HEK293 (cell line): ENCODE measurements at regions not wholly inside any gene's neighbourhood (a gene's known extent, or its start where the extent isn't known, plus 50 kb on each side); places are given as distances from the start of the nearest gene placed in this dataset.

ENCODE experiments used
- CTCF ChIA-PET: fragments of 350-600 bp; formaldehyde crosslinking; extraction: SDS; loops from one replicate; lab custom pipeline; 2021; ENCODE audit warnings: antibody characterized with exemption; lab: Yijun Ruan, JAX
- POLR2A ChIA-PET: fragments of 300-600 bp; formaldehyde crosslinking; extraction: SDS; loops from one replicate; lab custom pipeline; 2020; ENCODE audit warnings: antibody characterized with exemption, inconsistent platforms; lab: Yijun Ruan, JAX
- H3K27ac ChIP-seq: fragments of 200-500 bp; sonication (Bioruptor generic); 2 replicates; pipeline ENCODE4 v1.5.1; 2014; ENCODE audit warnings: low read depth, low read length, control low read depth, inconsistent platforms; ENCODE audit errors: extremely low read depth
- H3K36me3 ChIP-seq, 2 experiments: fragments of 200-500 bp in 1 of 2; sonication (Bioruptor generic) in 1 of 2; 1 replicate in 1 of 2; 2 replicates in 1 of 2; pipeline ENCODE4 v1.5.1; 2014 to 2017; ENCODE audit warnings: inconsistent platforms in 2 of 2, low read length in 2 of 2; ENCODE audit not compliant: control insufficient read depth in 2 of 2, insufficient read depth in 1 of 2
- H3K4me1 ChIP-seq: fragments of 200-500 bp; sonication (Bioruptor generic); 2 replicates; pipeline ENCODE4 v1.5.1; 2014; ENCODE audit warnings: mild to moderate bottlenecking, low read length, inconsistent platforms; ENCODE audit not compliant: control insufficient read depth, insufficient read depth
- H3K4me3 ChIP-seq: 2 replicates; pipeline ENCODE4 v1.5.1; 2011; ENCODE audit warnings: low read depth, mild to moderate bottlenecking, control low read depth, low read length, moderate library complexity
- H3K9me3 ChIP-seq: fragments of 200-500 bp; sonication (Bioruptor generic); 2 replicates; pipeline ENCODE4 v1.5.1; 2014; ENCODE audit warnings: low read depth, low read length, inconsistent platforms; ENCODE audit not compliant: control insufficient read depth, insufficient read depth
- HOXD13 ChIP-seq: sonication (generic); formaldehyde crosslinking; IDR thresholded peaks from 2 replicates; pipeline ENCODE4 v1.8.0; 2022; ENCODE audit warnings: missing genetic modification reagents, borderline replicate concordance
- KLF16 ChIP-seq: fragments of 450-650 bp; formaldehyde crosslinking; IDR thresholded peaks from 2 replicates; pipeline ENCODE4 v1.5.1; 2017; ENCODE audit warnings: missing biosample characterization, missing genetic modification characterization
- KLF9 ChIP-seq: fragments of 450-650 bp; formaldehyde crosslinking; IDR thresholded peaks from 2 replicates; pipeline ENCODE4 v1.5.1; 2016; ENCODE audit warnings: missing biosample characterization, missing genetic modification characterization, low read depth
- PRDM1 ChIP-seq: fragments of 450-650 bp; formaldehyde crosslinking; IDR thresholded peaks from 2 replicates; pipeline ENCODE4; 2016; ENCODE audit warnings: missing biosample characterization, missing genetic modification characterization
- SALL2 ChIP-seq: fragments of 450-650 bp; formaldehyde crosslinking; IDR thresholded peaks from 2 replicates; pipeline ENCODE4 v1.5.0; 2017; ENCODE audit warnings: missing biosample characterization, mild to moderate bottlenecking, missing genetic modification characterization, borderline replicate concordance
- TRIM28 ChIP-seq: IDR thresholded peaks from 2 replicates; pipeline ENCODE4 v1.6.1; 2011; ENCODE audit warnings: low read length, control low read depth, borderline replicate concordance
- ZBTB8A ChIP-seq: fragments of 450-650 bp; formaldehyde crosslinking; IDR thresholded peaks from 2 replicates; pipeline ENCODE4 v1.5.1; 2016; ENCODE audit warnings: missing biosample characterization, missing genetic modification characterization
- ZNF10 ChIP-seq: fragments of 450-650 bp; formaldehyde crosslinking; IDR thresholded peaks from 2 replicates; pipeline ENCODE4 v1.5.1; 2017; ENCODE audit warnings: missing biosample characterization, missing genetic modification characterization
- ZNF112 ChIP-seq: fragments of 450-650 bp; formaldehyde crosslinking; IDR thresholded peaks from 2 replicates; pipeline ENCODE4 v1.5.0; 2017; ENCODE audit warnings: missing biosample characterization, missing genetic modification characterization
- ZNF146 ChIP-seq: fragments of 450-650 bp; formaldehyde crosslinking; IDR thresholded peaks from 2 replicates; pipeline ENCODE4 v1.5.1; 2016; ENCODE audit warnings: missing biosample characterization, missing genetic modification characterization
- ZNF169 ChIP-seq: fragments of 450-650 bp; formaldehyde crosslinking; IDR thresholded peaks from 2 replicates; pipeline ENCODE4 v1.5.1; 2016; ENCODE audit warnings: missing biosample characterization, missing genetic modification characterization
- ZNF248 ChIP-seq: fragments of 450-650 bp; formaldehyde crosslinking; IDR thresholded peaks from 2 replicates; pipeline ENCODE4 v1.5.1; 2017; ENCODE audit warnings: missing biosample characterization, missing genetic modification characterization
- ZNF266 ChIP-seq: fragments of 450-650 bp; formaldehyde crosslinking; IDR thresholded peaks from 2 replicates; pipeline ENCODE4 v1.5.1; 2016; ENCODE audit warnings: missing biosample characterization, missing genetic modification characterization, low read depth
- ZNF335 ChIP-seq: fragments of 450-650 bp; formaldehyde crosslinking; conservative IDR thresholded peaks from 2 replicates; pipeline ENCODE4 v1.5.1; 2016; ENCODE audit warnings: missing biosample characterization, missing genetic modification characterization
- ZNF529 ChIP-seq: fragments of 450-650 bp; formaldehyde crosslinking; IDR thresholded peaks from 2 replicates; pipeline ENCODE4 v1.5.1; 2017; ENCODE audit warnings: missing genetic modification characterization, missing biosample characterization; ENCODE audit not compliant: insufficient replicate concordance
- ZNF561 ChIP-seq: fragments of 450-650 bp; IDR thresholded peaks from 2 replicates; pipeline ENCODE4 v1.5.1; 2018; ENCODE audit warnings: missing biosample characterization, missing genetic modification characterization, borderline replicate concordance
- ZSCAN23 ChIP-seq: fragments of 450-650 bp; formaldehyde crosslinking; IDR thresholded peaks from 2 replicates; pipeline ENCODE4 v1.5.1; 2016; ENCODE audit warnings: missing biosample characterization, missing genetic modification characterization
- TF ChIP-seq, protein P1 (sequence below): IDR thresholded peaks from 2 replicates; pipeline ENCODE4 v1.6.1; 2011; ENCODE audit warnings: mild to moderate bottlenecking, low read depth, low read length, borderline replicate concordance
- TF ChIP-seq, protein P2 (sequence below): fragments of 450-650 bp; formaldehyde crosslinking; IDR thresholded peaks from 2 replicates; pipeline ENCODE4 v1.5.1; 2016; ENCODE audit warnings: missing biosample characterization, missing genetic modification characterization
- TF ChIP-seq, protein P3 (sequence below): fragments of 450-650 bp; formaldehyde crosslinking; IDR thresholded peaks from 2 replicates; pipeline ENCODE4 v1.5.1; 2016; ENCODE audit warnings: missing biosample characterization, missing genetic modification characterization
- TF ChIP-seq, protein P4 (sequence below): fragments of 450-650 bp; formaldehyde crosslinking; IDR thresholded peaks from 2 replicates; pipeline ENCODE4 v1.5.1; 2016; ENCODE audit warnings: missing biosample characterization, missing genetic modification characterization
- TF ChIP-seq, protein P5 (sequence below): fragments of 450-650 bp; formaldehyde crosslinking; IDR thresholded peaks from 2 replicates; pipeline ENCODE4 v1.5.1; 2017; ENCODE audit warnings: missing biosample characterization, missing genetic modification characterization
- TF ChIP-seq, protein P6 (sequence below): fragments of 450-650 bp; formaldehyde crosslinking; IDR thresholded peaks from 2 replicates; pipeline ENCODE4 v1.5.1; 2017; ENCODE audit warnings: missing biosample characterization, missing genetic modification characterization

DNA sequence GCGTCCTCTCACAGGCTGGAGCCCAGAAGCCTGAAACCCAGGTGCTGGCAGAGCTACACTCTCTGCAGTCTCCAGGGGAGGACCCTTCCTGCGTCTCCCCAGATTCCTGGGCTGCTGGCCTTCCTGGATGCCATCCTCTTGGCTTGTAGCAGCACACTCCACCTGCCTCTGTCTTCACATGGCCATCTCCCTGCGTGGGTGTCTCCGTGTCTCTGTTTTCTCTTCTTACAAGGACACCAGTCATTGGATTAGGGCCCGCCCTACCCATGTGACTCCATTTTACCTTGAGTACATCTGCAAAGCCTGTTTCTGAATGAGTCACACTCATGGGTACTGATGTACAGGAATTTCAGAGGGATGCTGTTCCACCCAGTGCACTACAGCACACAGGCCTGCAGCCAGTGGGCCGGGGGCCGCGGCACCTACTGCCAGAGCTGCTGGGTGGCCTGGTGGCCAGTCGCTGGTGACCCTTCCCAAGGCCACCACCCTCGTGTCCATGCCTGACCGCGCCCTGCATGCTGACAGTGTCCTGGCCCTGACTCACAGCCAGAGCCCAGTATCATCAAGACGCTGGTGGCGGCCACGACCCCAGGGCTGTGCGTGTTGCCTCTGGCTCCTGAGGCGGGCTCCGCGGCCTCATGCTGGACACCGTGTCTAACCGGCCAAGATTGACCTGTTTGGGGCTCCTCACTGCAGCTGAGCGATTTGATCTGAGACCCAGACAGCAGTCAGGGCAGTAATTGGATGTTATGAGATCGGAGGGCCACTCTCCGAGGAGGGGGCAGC lies 63.6 kb upstream of the NKX1-1 start:
- ChIA-PET POLR2A (no interaction called here), CTCF (interaction anchor here (0.6 kb wide), 1 partner anchor 152 kb away, joined by 4 read pairs; no protein-coding TSS in a partner anchor)
- TF ChIP-seq, protein P1, sequence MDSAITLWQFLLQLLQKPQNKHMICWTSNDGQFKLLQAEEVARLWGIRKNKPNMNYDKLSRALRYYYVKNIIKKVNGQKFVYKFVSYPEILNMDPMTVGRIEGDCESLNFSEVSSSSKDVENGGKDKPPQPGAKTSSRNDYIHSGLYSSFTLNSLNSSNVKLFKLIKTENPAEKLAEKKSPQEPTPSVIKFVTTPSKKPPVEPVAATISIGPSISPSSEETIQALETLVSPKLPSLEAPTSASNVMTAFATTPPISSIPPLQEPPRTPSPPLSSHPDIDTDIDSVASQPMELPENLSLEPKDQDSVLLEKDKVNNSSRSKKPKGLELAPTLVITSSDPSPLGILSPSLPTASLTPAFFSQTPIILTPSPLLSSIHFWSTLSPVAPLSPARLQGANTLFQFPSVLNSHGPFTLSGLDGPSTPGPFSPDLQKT: no peak
- no peak for TF ChIP-seq ZBTB8A
- TF ChIP-seq ZNF561 (tag by site-specific recombination): no peak
- TF ChIP-seq KLF9 (tag by site-specific recombination): no peak
- TF ChIP-seq PRDM1: no peak
- no peak for TF ChIP-seq TRIM28
- no peak for TF ChIP-seq SALL2 (tag by site-specific recombination)
- TF ChIP-seq, protein P2, sequence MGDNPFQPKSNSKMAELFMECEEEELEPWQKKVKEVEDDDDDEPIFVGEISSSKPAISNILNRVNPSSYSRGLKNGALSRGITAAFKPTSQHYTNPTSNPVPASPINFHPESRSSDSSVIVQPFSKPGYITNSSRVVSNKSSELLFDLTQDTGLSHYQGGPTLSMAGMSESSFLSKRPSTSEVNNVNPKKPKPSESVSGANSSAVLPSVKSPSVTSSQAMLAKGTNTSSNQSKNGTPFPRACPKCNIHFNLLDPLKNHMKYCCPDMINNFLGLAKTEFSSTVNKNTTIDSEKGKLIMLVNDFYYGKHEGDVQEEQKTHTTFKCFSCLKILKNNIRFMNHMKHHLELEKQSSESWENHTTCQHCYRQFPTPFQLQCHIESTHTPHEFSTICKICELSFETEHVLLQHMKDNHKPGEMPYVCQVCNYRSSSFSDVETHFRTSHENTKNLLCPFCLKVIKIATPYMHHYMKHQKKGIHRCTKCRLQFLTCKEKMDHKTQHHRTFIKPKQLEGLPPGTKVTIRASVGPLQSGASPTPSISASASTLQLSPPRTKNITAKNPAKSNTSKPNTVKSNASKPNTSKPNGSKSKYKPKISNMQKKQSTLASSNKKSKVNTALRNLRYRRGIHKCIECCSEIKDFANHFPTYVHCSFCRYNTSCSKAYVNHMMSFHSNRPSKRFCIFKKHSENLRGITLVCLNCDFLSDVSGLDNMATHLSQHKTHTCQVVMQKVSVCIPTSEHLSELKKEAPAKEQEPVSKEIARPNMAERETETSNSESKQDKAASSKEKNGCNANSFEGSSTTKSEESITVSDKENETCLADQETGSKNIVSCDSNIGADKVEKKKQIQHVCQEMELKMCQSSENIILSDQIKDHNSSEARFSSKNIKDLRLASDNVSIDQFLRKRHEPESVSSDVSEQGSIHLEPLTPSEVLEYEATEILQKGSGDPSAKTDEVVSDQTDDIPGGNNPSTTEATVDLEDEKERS (tag by site-specific recombination): no peak
- TF ChIP-seq, protein P3, sequence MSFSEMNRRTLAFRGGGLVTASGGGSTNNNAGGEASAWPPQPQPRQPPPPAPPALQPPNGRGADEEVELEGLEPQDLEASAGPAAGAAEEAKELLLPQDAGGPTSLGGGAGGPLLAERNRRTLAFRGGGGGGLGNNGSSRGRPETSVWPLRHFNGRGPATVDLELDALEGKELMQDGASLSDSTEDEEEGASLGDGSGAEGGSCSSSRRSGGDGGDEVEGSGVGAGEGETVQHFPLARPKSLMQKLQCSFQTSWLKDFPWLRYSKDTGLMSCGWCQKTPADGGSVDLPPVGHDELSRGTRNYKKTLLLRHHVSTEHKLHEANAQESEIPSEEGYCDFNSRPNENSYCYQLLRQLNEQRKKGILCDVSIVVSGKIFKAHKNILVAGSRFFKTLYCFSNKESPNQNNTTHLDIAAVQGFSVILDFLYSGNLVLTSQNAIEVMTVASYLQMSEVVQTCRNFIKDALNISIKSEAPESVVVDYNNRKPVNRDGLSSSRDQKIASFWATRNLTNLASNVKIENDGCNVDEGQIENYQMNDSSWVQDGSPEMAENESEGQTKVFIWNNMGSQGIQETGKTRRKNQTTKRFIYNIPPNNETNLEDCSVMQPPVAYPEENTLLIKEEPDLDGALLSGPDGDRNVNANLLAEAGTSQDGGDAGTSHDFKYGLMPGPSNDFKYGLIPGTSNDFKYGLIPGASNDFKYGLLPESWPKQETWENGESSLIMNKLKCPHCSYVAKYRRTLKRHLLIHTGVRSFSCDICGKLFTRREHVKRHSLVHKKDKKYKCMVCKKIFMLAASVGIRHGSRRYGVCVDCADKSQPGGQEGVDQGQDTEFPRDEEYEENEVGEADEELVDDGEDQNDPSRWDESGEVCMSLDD: no peak
- TF ChIP-seq ZSCAN23 (tag by site-specific recombination): no peak
- no peak for TF ChIP-seq ZNF146 (tag by site-specific recombination)
- TF ChIP-seq, protein P4, sequence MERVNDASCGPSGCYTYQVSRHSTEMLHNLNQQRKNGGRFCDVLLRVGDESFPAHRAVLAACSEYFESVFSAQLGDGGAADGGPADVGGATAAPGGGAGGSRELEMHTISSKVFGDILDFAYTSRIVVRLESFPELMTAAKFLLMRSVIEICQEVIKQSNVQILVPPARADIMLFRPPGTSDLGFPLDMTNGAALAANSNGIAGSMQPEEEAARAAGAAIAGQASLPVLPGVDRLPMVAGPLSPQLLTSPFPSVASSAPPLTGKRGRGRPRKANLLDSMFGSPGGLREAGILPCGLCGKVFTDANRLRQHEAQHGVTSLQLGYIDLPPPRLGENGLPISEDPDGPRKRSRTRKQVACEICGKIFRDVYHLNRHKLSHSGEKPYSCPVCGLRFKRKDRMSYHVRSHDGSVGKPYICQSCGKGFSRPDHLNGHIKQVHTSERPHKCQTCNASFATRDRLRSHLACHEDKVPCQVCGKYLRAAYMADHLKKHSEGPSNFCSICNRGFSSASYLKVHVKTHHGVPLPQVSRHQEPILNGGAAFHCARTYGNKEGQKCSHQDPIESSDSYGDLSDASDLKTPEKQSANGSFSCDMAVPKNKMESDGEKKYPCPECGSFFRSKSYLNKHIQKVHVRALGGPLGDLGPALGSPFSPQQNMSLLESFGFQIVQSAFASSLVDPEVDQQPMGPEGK: no peak
- no peak for TF ChIP-seq ZNF10 (tag by site-specific recombination)
- Histone ChIP-seq H3K36me3 (no peaks in the 10 kb centered on the region), H3K9me3 (no peaks in the 10 kb centered on the region), H3K27ac (no peak overlapping the region), H3K4me1 (no peaks in the 10 kb centered on the region), H3K4me3 (no peak overlapping the region)

DNA sequence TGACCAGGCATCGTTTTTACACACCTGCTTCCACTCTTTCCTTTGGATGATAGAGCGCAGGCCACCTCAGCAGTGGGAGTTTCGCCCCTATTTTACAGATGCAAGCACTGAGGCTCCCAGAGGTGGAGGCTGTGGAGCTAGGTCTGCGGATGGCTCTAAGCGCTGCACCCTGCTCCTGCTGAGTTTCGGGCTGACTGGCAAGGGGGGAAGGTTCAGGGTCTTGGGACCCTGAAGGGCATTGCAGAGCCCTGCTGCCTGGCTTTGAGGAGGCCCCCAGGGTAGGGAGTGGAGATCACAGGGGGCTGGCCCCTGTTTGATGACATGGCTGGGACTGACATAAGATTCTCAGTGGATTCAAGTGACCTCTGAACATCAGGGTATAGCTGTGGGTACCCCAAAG lies 62.8 kb upstream of the NKX1-1 start:
- no peak overlapping the region for H3K4me3 ChIP-seq
- H3K27ac ChIP-seq: no peak overlapping the region
- no peaks in the 10 kb centered on the region for H3K36me3 ChIP-seq
- POLR2A ChIA-PET: no interaction called here
- no peaks in the 10 kb centered on the region for H3K9me3 ChIP-seq
- CTCF ChIA-PET: no interaction called here
- H3K4me1 ChIP-seq: no peaks in the 10 kb centered on the region
- no peak for TF ChIP-seq ZNF266 (tag by site-specific recombination)
- TF ChIP-seq ZNF112 (tag by site-specific recombination): no peak
- TF ChIP-seq ZNF335 (tag by site-specific recombination): no peak
- TF ChIP-seq HOXD13 (CRISPR knock-in tag): no peak
- TF ChIP-seq ZNF169 (tag by site-specific recombination): no peak
- TF ChIP-seq ZNF529 (tag by site-specific recombination): no peak
- no peak for TF ChIP-seq KLF16 (tag by site-specific recombination)
- TF ChIP-seq PRDM1: no peak
- TF ChIP-seq, protein P5, sequence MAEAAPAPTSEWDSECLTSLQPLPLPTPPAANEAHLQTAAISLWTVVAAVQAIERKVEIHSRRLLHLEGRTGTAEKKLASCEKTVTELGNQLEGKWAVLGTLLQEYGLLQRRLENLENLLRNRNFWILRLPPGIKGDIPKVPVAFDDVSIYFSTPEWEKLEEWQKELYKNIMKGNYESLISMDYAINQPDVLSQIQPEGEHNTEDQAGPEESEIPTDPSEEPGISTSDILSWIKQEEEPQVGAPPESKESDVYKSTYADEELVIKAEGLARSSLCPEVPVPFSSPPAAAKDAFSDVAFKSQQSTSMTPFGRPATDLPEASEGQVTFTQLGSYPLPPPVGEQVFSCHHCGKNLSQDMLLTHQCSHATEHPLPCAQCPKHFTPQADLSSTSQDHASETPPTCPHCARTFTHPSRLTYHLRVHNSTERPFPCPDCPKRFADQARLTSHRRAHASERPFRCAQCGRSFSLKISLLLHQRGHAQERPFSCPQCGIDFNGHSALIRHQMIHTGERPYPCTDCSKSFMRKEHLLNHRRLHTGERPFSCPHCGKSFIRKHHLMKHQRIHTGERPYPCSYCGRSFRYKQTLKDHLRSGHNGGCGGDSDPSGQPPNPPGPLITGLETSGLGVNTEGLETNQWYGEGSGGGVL (tag by site-specific recombination): no peak
- TF ChIP-seq ZNF248 (tag by site-specific recombination): no peak
- TF ChIP-seq, protein P6, sequence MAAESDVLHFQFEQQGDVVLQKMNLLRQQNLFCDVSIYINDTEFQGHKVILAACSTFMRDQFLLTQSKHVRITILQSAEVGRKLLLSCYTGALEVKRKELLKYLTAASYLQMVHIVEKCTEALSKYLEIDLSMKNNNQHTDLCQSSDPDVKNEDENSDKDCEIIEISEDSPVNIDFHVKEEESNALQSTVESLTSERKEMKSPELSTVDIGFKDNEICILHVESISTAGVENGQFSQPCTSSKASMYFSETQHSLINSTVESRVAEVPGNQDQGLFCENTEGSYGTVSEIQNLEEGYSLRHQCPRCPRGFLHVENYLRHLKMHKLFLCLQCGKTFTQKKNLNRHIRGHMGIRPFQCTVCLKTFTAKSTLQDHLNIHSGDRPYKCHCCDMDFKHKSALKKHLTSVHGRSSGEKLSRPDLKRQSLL (tag by site-specific recombination): no peak
